GM21360 (cell line): ENCODE measurements at regions not wholly inside any gene's neighbourhood (a gene's known extent, or its start where the extent isn't known, plus 50 kb on each side); places are given as distances from the start of the nearest gene placed in this dataset.
"Not testable (repeated sequence)": the region's sequence is repeated elsewhere in the genome, so short reads cannot be mapped to it uniquely, and the experiment has no call there.

Experiments used
- ATAC-seq: cut with Tn5 transposase; IDR thresholded peaks from one replicate; pipeline ENCODE4 v1.9.1; 2021; ENCODE audit warnings: mild to moderate bottlenecking, moderate library complexity; ENCODE audit not compliant: unreplicated experiment

DNA sequence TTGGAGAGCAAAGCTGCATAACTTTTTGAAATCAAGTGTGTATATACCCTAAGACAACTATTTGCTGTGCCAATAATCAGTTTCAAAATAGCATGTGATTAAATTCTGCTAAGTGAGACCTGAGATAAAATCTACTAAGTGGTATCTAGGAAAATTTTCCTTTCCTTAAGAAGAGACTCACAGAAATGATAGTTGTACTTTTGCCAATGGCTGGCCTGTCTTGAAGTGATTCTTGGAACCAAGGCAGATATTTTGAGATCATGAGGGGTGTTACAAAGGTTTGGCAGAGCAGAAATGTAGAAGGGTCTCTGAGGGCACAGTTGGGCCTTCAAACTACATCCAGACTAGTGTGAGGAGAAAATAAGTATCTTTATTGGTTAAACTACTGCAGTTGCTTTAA is 902.6 kb upstream of the TENM4 start:
- no peak for ATAC-seq

- no peak for ATAC-seq
Observed at GRCh38 chr11:80338231-80338630, 897.4 kb upstream of the TENM4 start.

- no peak for ATAC-seq
Observed at GRCh38 chr11:80331694-80332093, 890.9 kb upstream of the TENM4 start.

DNA sequence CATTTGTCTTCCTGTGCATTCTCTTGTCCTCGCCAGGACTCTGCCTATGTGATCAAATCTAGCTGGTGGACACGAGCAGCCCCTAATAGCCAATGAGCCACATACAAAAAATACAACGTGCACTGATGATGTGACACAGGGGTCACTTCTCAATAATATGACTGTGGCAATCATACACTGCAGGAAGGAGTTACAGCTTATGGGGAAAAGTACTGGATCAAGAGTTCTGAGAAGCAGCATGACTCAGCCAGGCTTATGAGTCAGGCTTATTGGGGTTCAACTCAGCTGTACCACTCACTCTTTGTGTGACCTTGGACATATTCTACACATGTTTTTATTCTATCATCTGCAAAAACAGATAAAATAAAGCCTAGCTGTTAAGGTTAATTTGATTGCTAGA is 889.4 kb upstream of the TENM4 start:
- no peak for ATAC-seq

DNA sequence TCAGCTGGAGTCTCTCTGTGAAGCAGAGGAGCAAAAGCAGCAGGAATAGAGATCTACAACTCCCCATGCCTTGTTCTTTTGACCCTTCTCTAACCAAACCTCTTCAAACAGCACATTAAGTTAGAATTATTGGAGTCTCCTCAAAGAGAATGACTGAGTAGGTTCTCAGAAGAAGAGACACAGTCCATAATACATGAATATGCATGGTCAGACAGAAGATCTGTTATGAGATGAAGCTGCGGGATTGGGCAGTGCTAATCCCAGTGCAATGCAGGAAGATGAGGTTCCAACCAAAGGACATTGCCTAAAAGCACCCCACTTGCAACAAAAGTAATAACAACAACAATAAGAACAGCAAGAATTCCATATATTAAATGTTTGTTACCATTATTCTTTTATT is 887.9 kb upstream of the TENM4 start:
- no peak for ATAC-seq

- no peak for ATAC-seq
Observed at GRCh38 chr11:80327956-80328614, 887.3 kb upstream of the TENM4 start.

GRCh38 chr11:80321786-80322185 is 881.0 kb upstream of the TENM4 start:
- ATAC-seq, result no peak

DNA sequence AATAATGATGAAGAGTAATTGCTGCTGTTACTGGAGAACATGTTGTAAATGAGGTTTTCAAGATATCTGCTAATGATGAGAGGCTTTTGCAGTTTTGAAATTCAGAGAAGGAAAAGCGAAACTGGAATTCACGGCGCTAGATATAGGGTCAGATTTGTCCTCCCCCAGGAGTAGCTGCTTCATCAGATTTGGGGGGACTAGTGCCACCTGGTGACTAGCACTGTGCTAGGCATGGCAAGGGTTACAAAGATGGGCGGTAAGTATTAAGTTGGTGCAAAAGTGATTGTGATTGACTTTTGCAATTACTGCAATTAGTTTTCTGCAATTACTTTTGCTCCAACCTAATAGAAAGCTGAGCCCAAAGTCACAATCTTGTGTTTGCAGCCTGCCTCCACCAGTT is 879.9 kb upstream of the TENM4 start:
- no peak for ATAC-seq

GRCh38 chr11:80320226-80320625 is 879.4 kb upstream of the TENM4 start:
- ATAC-seq, result no peak

- ATAC-seq, result no peak
Observed at GRCh38 chr11:80317612-80318011, 876.8 kb upstream of the TENM4 start.

DNA sequence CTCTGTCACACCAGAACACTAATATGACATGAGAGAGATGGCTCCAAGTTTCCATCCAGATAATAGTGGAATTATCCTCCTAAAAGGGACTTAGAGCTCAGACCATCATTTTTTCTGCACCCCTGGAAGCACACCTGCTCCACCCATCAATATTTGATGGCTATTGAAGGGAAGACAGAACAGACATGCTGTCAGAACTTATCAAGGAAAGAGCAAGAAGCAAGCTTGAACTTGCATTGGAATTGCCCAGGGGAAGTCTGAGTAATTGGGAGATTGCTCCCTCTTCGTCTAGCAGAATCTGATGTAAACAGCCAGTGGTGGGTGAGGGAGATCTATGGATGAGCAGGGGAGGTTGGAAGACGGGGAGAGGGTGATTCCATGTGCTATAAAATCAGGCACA is 874.4 kb upstream of the TENM4 start:
- no peak for ATAC-seq

DNA sequence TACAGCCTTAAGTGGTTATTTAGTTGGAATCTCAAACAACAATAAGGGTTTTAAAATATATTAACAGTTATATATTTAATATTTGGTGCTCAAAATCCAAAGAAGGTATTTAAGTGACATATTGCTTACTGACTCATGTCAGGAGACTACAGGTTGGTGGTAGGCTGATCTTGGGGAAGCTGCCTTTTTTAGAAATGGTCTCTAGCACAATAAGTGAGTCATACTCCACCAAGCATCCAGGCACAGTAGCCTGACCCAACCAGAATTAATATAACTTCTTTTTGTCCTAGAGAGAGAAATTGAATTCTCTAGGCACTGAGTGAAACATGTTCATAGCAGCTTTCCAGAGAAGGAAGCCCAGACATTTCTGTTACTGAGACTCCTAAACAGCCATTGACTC is 868.5 kb upstream of the TENM4 start:
- ATAC-seq, result no peak

- ATAC-seq, result no peak
Observed at GRCh38 chr11:80307676-80308075, 866.8 kb upstream of the TENM4 start.

GRCh38 chr11:80297858-80298632 is 857.2 kb upstream of the TENM4 start:
- ATAC-seq, result no peak

- no peak for ATAC-seq
Observed at GRCh38 chr11:80293293-80293692, 852.5 kb upstream of the TENM4 start.

DNA sequence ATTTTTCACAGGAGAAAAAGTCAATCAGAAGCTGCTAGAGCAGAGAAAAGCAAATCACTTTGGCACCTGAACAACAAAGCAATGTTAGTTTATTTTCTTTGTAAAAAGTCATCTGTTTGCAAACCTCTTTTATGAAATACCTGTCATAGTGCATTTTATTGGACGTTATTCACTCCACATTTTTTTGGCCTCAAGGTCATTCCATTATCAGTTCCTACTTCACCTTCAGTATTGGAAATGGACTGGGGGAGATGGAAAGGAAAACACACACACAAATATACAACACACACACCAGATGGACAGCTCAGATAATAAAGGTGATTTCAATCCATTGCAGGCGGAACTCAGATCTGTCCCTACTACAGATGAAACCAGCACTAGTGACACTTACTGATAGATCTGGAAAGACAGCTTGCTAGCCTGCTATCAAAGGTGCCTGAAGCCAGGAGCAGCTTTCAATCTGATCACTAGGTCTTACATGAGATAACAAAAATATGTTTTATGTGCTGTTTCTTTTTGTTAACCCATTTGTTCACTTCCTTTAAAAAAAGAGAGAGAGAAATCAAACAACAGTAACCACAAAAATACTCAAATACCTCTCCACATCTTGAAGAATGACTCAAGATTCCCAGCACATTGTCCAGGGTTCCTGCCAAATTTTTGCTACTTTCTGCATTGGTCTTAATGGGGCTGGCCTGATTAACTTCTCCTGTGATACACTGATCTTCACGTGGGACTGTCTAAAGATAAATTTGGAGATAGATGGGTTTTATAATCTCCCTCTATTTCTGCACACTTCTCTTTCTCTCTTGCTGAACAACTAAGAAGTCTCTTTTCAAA is 844.3 kb upstream of the TENM4 start:
- no peak for ATAC-seq

- ATAC-seq, result no peak
Observed at GRCh38 chr11:80282643-80283042, 841.8 kb upstream of the TENM4 start.

- ATAC-seq, result no peak
Observed at GRCh38 chr11:80281194-80281593, 840.4 kb upstream of the TENM4 start.

DNA sequence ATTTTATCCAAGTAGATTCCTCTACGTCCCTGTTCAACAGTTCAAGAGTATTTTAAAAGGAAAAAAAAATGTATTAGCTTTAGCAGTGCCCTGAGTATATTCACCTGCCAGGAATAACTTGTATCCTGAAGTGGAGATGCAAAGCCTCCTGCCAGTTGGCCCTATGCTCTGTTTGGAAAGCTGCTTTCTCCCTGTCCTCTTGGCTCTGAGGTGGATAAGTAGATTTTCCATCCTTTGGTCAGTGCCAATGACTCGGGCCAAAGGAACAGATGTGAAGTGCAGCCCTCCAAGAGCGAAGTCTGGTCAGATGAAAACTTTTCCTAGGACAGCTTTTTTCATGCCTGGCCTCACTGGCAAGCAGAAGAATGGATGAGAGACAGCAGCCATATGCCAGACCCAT is 839.9 kb upstream of the TENM4 start:
- ATAC-seq, result no peak

DNA sequence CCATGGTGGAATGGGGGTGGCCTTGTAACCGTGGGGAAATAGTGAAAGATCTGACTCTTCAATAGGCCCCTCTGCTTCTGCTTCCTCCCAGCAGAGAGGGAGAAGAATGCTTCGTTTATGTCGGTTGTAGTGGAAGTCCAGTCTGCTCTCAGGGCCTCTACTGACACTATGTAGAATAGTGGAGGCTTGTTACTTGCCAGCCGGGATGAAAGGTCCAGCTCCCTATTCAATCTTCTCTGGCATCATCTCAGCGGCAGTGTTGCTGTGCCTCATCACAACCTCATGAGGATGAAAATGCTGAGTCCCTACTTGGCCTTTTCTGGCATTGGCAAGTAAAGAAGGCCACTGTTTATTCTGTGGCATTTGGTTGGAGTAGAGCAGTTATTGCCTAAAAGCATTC is 820.9 kb upstream of the TENM4 start:
- ATAC-seq, result no peak

- ATAC-seq, result not testable (repeated sequence)
Observed at GRCh38 chr11:80257319-80258015, 816.6 kb upstream of the TENM4 start.
